ENCODE measurements at regions not wholly inside any gene's neighbourhood (a gene's known extent, or its start where the extent isn't known, plus 50 kb on each side); places are given as distances from the start of the nearest gene placed in this dataset.

GRCh38 chr18:56175330-56176001 lies 462.9 kb downstream of the TXNL1 start:
- peak overlapping the region; percentile 67 for H2BK120ac ChIP-seq (ENCODE audit: low read depth, low read length)
- DNase-seq (no peak), ATAC-seq (ENCODE audit: low read depth) (no peak)
- peak overlapping the region in 1 of 2 experiments; percentile 47; a peak in 1 of 4 replicates for H4K8ac ChIP-seq (ENCODE audit: low read depth in 2 of 2, low read length in 2 of 2)
- H3K23ac ChIP-seq (ENCODE audit: low read depth, low read length) = no peak overlapping the region
- no TSS peak for BruUV-seq (replicated peaks)
- no peak overlapping the region; the same call in 1 of the 2 replicates for H2AK5ac ChIP-seq (ENCODE audit: low read depth, low read length)
- intact Hi-C loops (cut with micrococcal nuclease) = no loop called here
- peak overlapping the region; percentile 30; the same call in 1 of the 2 replicates for H4K5ac ChIP-seq (ENCODE audit: low read depth, low read length)
- no peak overlapping the region for H3K9ac ChIP-seq (ENCODE audit: low read depth, low read length)
- H2BK5ac ChIP-seq (ENCODE audit: low read depth, low read length, poor library complexity, severe bottlenecking) = peak overlapping the region; percentile 33
- ChIA-PET POLR2A (ENCODE audit: unreplicated experiment) (no interaction called here), CTCF (no interaction called here)
- H3K4me3 ChIP-seq (ENCODE audit: insufficient read depth, low read depth, low read length) = no peak overlapping the region
- peak overlapping the region; percentile 56; the same call in 1 of the 2 replicates for H3K18ac ChIP-seq (ENCODE audit: low read depth, low read length)
- in situ Hi-C loops (cut with MboI; ENCODE audit: low sequenced_read_pairs) = no loop called here
- no peak overlapping the region for H3K27ac ChIP-seq (ENCODE audit: insufficient read depth, low read length)
- H3K79me1 ChIP-seq (ENCODE audit: low read depth in 1 of 2, low read length in 2 of 2) = no peaks in the 10 kb centered on the region
- dilution Hi-C loops (cut with HindIII; ENCODE audit: low sequenced_read_pairs, unreplicated experiment) = no loop called here
- H3K14ac ChIP-seq (replicated peaks; ENCODE audit: low read depth, low read length) = no peak overlapping the region
- WGBS, 2 experiments (ENCODE audit: extremely low coverage in 2 of 2, insufficient read length in 1 of 2) = no CpG with 5 or more reads among the region's 7 CpGs
- no peaks in the 10 kb centered on the region for H3K9me3 ChIP-seq (ENCODE audit: control insufficient read depth, insufficient read depth, low read length)
- TF ChIP-seq CEBPB (IDR thresholded peaks at IDR 0.05; ENCODE audit: low read depth, low read length) (peak; percentile 68), RAD21 (IDR thresholded peaks at IDR 0.05; ENCODE audit: low read length) (no peak), RCOR1 (IDR thresholded peaks at IDR 0.05; ENCODE audit: insufficient replicate concordance, low read length) (no peak)
- H3K27me3 ChIP-seq (ENCODE audit: control insufficient read depth, insufficient read depth, low read length) = no peaks in the 10 kb centered on the region
- H3K4ac ChIP-seq (ENCODE audit: low read depth, low read length) = no peak overlapping the region; the same call in 1 of the 2 replicates
- H4K91ac ChIP-seq (ENCODE audit: insufficient read depth, low read depth, low read length) = no peak overlapping the region
- H3K56ac ChIP-seq (ENCODE audit: extremely low read depth, insufficient read depth, low read length) = no peak overlapping the region
- H3K9me1 ChIP-seq (ENCODE audit: insufficient read depth, low read length) = peaks cover 6% of the 10 kb centered on the region; the same call in 1 of the 2 replicates
- no peak overlapping the region for H2AFZ ChIP-seq (replicated peaks; ENCODE audit: low read length, poor library complexity)
- no peak overlapping the region for H3K4me2 ChIP-seq (ENCODE audit: low read depth, low read length)
- peaks cover 6% of the 10 kb centered on the region for H3K4me1 ChIP-seq (ENCODE audit: control insufficient read depth, insufficient read depth, low read length)
- peak overlapping the region; percentile 57; the same call in 1 of the 3 replicates for H2BK15ac ChIP-seq (ENCODE audit: low read depth, low read length)
- H4K20me1 ChIP-seq (ENCODE audit: insufficient read depth, low read length) = no peaks in the 10 kb centered on the region
- no peaks in the 10 kb centered on the region for H3K36me3 ChIP-seq (ENCODE audit: control insufficient read depth, insufficient read depth, low read length)
- H2BK20ac ChIP-seq (ENCODE audit: low read depth, low read length) = peak overlapping the region; percentile 44; the same call in 1 of the 2 replicates
- no peak overlapping the region for H2AK9ac ChIP-seq (replicated peaks; ENCODE audit: low read depth, low read length, poor library complexity)

Measured in IMR-90 (cell line).